ENCODE measurements at regions not wholly inside any gene's neighbourhood (a gene's known extent, or its start where the extent isn't known, plus 50 kb on each side); places are given as distances from the start of the nearest gene placed in this dataset.

- Histone ChIP-seq H3K36me3 (ENCODE audit: control insufficient read depth, insufficient read depth, low read length) (no peaks in the 10 kb centered on the region), H3K27me3 (ENCODE audit: control insufficient read depth, insufficient read depth, low read length) (no peaks in the 10 kb centered on the region), H3K4me3 (ENCODE audit: low read depth, low read length) (no peak overlapping the region)
- peak; percentile 14 for TF ChIP-seq CTCF (IDR thresholded peaks at IDR 0.05; ENCODE audit: insufficient read depth, low read length, poor library complexity, severe bottlenecking)
- no peak for DNase-seq (ENCODE audit: low read depth)
Measured at GRCh38 chr7:12062062-12062461, 149.0 kb upstream of the TMEM106B start.

- Histone ChIP-seq H3K4me3 (ENCODE audit: low read depth, low read length) (no peak overlapping the region), H3K27me3 (ENCODE audit: control insufficient read depth, insufficient read depth, low read length) (no peaks in the 10 kb centered on the region), H3K36me3 (ENCODE audit: control insufficient read depth, insufficient read depth, low read length) (no peaks in the 10 kb centered on the region)
- no peak for DNase-seq (ENCODE audit: low read depth)
- no peak for TF ChIP-seq CTCF (IDR thresholded peaks at IDR 0.05; ENCODE audit: insufficient read depth, low read length, poor library complexity, severe bottlenecking)
Measured at GRCh38 chr7:12064586-12065127, 146.4 kb upstream of the TMEM106B start.

GRCh38 chr7:12066004-12066403 is 145.1 kb upstream of the TMEM106B start:
- Histone ChIP-seq H3K36me3 (ENCODE audit: control insufficient read depth, insufficient read depth, low read length) (no peaks in the 10 kb centered on the region), H3K4me3 (ENCODE audit: low read depth, low read length) (no peak overlapping the region), H3K27me3 (ENCODE audit: control insufficient read depth, insufficient read depth, low read length) (no peaks in the 10 kb centered on the region)
- no peak for TF ChIP-seq CTCF (IDR thresholded peaks at IDR 0.05; ENCODE audit: insufficient read depth, low read length, poor library complexity, severe bottlenecking)
- DNase-seq (ENCODE audit: low read depth) = no peak

- Histone ChIP-seq H3K27me3 (ENCODE audit: control insufficient read depth, insufficient read depth, low read length) (no peaks in the 10 kb centered on the region), H3K4me3 (ENCODE audit: low read depth, low read length) (no peak overlapping the region), H3K36me3 (ENCODE audit: control insufficient read depth, insufficient read depth, low read length) (no peaks in the 10 kb centered on the region)
- no peak for TF ChIP-seq CTCF (IDR thresholded peaks at IDR 0.05; ENCODE audit: insufficient read depth, low read length, poor library complexity, severe bottlenecking)
- no peak for DNase-seq (ENCODE audit: low read depth)
Measured at GRCh38 chr7:12066521-12066920, 144.6 kb upstream of the TMEM106B start.

GRCh38 chr7:12067156-12067831 is 143.8 kb upstream of the TMEM106B start:
- TF ChIP-seq CTCF (IDR thresholded peaks at IDR 0.05; ENCODE audit: insufficient read depth, low read length, poor library complexity, severe bottlenecking) = peak; percentile 72
- Histone ChIP-seq H3K36me3 (ENCODE audit: control insufficient read depth, insufficient read depth, low read length) (no peaks in the 10 kb centered on the region), H3K27me3 (ENCODE audit: control insufficient read depth, insufficient read depth, low read length) (no peaks in the 10 kb centered on the region), H3K4me3 (ENCODE audit: low read depth, low read length) (no peak overlapping the region)
- DNase-seq (ENCODE audit: low read depth) = no peak

- no peak overlapping the region for H3K4me3 ChIP-seq (ENCODE audit: low read depth, low read length)
- no peaks in the 10 kb centered on the region for H3K27me3 ChIP-seq (ENCODE audit: control insufficient read depth, insufficient read depth, low read length)
- DNase-seq (ENCODE audit: low read depth) = no peak
- no peaks in the 10 kb centered on the region for H3K36me3 ChIP-seq (ENCODE audit: control insufficient read depth, insufficient read depth, low read length)
- no peak for TF ChIP-seq CTCF (IDR thresholded peaks at IDR 0.05; ENCODE audit: insufficient read depth, low read length, poor library complexity, severe bottlenecking)
Measured at GRCh38 chr7:12069757-12070156, 141.3 kb upstream of the TMEM106B start.

Measured in kidney epithelial cell (primary cell).